COLO668 (cell line): ENCODE measurements at regions not wholly inside any gene's neighbourhood (a gene's known extent, or its start where the extent isn't known, plus 50 kb on each side); places are given as distances from the start of the nearest gene placed in this dataset.
A peak's percentile ranks its signal among the peaks of the same experiment; 100 is the strongest.

Experiments used
- DNase-seq: peaks from one replicate; lab custom pipeline; 2025; ENCODE audit not compliant: unreplicated experiment; lab: John Stamatoyannopoulos, UW

DNA sequence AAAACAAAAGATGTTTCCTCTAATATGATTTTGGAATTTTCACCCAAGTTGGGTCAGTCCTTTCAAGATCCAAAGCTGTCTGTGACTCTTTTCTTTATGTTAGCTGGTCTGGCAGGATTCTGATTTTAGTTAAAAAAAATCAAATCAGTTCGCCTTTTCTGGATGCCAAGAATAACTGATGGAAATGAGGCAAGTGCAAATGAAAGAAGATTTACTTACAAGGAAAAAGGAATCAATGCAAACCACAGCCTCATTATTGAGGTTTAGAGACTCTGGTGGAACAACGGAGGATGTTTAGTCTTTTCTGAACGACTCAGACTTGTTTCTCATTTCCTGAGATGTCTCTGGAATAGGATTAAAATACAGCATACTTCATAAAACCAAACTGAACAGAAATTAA, 117.0 kb upstream of the DYRK2 start:
- no peak for DNase-seq

DNA sequence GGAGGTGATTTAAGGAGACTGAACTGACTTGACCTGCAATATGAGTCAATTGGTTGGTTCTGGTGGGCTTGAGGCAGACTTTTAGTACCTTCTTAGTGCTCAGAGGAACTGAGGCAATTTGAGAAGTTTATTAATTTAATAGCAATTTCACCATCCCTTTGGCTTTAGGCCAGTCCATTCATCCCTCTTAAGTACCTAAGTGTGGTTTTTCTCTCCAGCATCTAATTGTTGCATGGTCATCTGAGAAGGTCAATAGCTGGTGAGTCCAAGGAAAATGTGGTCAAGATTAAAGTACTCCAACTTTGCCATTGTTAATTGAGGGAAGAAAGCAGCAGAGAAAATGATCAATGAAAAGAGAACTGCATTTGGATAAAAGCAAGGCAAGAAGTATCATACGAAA, 115.4 kb upstream of the DYRK2 start:
- no peak for DNase-seq

DNA sequence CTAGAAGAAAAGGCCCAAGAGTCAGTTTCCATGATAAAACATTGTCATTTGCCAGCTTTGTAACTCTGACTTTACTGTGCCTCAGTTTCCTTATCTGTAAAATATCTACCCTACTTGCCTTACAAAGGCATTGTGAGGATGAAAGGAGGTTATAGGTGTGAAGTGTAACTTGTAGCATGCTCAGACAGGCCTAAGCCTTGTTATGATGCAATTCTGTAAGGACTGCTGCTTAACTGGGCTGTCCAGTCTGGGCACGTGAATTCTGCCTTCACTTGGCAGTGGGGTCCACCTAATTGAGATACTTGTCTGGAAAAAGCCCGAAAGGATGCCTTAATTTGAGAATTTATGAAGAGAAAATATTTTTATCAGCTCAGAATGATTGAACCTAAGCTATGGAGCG, 114.5 kb upstream of the DYRK2 start:
- no peak for DNase-seq

DNA sequence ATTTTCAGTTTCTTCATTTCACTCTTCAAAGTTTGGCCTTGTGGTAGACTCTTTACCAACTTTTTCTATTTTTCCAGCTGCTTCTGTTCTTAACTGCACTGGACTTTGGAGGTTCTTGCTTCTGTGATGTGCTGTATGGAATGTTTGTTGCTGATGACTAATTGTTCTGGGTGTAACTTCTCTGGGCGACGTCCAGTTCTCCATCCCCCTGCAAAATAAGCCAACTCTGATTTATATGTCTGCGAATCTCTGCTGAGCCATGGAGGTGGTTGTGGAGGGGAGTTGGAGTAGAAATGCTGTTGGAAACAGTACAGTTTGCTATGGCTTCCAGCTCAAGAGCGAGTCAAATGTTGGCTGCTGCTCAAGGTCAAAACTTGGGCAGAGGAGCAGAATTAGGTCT, 113.9 kb upstream of the DYRK2 start:
- no peak for DNase-seq

DNA sequence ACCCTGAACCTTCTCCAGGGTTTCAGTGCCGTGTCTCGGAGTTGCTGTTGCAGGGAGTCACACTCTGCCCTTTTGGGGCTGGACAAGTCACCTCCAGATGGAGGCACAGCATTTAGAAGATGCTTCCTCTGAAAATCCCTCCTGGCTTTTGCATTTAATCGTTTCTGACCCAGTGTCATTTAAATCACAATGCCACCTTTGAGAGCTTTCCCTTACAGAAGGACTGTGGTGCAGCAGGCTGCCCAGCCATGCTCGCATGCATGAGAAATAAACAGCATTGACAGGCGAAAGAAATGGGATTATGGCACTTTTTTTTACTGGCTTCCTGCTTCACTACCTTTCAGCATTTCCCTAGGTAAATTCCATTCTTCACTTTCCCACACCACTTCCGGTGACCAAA, 113.4 kb upstream of the DYRK2 start:
- no peak for DNase-seq

DNA sequence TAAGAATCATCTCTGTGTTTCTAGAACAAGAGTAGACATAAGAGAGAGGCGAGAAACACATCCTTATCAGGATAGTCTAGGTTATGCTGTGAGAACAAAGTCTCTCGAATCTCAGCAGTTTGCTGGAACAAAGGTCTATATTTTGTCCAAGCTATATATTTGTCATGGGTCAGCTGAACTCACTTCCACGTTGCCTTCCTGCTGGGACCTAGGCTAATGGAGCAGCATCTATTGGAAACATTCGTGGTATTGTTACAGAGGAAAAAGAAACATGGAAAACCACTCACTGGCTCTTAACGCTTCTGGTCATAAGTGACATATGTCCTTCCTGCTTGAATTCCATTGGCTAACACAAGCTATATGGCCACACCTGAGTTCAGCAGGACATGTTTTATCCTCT, 112.6 kb upstream of the DYRK2 start:
- DNase-seq: no peak

DNA sequence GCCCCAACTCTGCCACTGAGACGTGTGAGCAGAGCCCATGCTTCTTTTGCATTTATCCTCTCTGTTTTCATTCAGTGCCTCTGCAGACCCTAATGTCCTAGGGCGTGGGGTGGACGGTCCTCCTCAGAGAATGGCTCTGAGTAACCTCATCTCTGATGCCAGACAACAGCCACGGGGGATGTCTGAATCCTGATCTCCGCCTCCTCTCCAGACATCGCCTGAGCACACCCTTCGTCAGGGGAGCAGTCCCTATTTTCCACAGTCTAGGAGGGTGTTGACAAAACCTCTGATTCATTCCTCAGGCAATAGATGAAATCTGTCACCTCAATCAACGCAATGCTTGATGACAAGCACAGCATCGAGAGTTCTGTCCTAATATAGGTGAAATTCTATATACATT, 109.2 kb upstream of the DYRK2 start:
- DNase-seq: no peak

DNA sequence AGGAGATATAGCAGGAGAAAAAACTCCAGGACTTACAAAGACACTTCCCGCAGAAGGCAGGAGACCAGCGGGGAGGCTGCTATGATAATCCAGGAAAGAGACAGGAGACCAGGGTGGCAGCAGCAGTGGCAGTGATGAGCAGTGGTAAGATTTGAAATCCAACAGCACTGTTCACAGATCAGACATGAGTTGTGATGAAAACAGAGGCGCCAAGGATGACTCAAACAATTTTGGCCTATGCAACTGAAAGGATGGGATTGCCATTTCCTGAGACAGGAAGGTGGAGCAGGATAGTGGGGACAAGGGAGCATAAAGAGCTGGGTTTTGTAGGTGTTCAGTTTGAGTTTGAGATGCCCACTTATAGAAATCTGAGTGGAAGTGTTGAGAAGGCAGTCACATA, 108.6 kb upstream of the DYRK2 start:
- DNase-seq: no peak

DNA sequence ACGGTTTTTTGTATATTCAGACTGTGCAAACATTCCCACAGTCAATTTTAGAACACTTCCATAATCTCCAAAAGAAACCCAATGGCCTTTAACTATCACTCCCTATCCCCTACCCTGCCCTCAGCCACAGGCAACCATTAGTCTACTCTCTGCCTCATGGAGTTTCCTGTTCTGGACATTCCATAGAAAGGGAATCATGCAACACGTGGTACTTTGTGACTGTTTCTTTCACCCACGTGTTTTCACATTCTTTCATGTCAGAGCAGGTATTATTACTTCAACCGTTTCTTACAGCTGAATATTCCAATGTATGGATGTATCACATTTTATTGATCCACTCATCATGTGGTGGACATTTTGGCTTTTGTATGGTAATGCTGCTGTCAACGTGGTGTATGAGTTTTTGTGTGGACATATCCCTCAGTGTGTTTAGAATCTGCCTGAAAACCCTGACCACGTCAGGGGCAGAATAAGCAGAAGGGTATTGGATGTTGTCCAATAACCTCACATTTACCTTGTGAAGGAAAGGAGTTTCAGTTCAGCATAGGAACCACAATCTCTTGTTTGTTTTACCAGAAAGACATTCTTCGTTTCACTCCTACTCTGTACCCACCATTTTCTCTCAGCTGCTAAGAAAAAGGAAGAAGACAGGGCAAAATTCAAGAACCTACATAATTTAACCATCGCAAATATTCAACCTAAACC, 107.5 kb upstream of the DYRK2 start:
- DNase-seq: no peak

DNA sequence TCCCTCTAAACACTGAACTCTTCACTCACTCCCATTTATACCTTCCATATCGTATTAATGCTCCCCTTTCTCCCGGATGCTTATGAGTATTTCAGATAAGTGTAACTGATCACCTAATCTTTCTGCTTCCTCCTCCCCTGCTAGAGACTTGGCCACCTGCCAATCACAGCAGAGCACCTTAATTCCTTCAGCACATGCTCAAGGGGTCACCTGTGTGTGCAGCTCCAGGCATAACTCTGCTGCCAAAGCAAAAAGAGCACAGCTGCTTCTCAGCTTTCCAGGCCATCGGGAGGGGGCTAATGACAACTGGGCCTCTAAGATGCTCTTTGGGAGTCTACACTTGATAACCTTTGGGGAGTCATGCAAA, 106.9 kb upstream of the DYRK2 start:
- DNase-seq: peak; percentile 57

DNA sequence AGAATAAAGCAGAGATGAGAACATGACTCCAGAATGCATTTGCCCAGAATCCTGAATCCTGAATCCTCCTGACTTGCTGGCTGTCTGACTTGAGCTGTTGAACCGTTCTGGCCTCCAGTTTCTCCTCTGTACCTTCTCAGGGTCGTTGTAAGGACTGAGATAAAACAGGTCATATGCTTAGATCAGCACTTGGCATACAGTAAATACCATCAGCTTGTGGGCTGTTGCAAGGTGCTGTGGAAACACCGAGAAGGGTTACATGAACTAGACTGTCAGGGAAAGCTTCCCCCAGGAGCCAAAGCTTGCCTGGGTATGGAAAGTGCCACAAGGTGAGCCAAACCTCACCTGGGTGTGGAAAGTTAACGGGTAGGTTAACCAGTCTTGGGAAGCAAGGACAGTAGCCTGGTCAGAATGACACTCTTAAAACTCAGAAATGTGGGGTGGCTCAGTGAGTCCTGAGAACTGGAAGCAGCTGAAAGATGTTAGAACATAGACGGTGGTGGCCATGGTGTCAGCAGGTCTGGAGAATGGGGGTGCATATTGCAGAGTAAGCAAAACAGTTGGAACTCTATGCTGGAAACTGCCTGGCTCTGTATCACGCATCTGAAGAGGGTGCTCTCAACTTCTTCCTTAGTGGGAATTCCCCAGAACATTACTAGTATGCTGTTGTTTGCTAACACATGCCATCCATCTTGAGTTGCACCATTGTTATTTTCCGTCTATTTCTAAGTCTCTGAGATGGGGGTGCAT, 105.3 kb upstream of the DYRK2 start:
- no peak for DNase-seq

DNA sequence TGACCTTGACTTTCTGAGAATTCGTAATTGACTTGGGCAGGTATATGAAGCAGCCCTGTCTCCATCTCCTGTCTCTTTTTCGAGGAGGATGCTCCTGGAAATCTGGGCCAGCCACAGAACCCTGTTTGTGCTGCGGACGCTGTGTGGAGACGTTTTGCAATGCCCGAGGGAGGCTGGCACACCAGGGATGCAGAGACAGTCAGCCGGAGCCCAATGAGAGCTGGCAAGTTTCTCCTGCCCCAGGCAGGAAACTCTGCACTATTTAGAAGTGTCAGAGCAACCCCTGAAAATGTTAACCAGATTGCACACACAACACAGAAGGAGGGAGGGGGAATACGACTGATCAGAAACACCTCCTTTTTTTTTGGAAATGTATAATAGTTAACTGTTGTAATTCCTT, 103.2 kb upstream of the DYRK2 start:
- no peak for DNase-seq

DNA sequence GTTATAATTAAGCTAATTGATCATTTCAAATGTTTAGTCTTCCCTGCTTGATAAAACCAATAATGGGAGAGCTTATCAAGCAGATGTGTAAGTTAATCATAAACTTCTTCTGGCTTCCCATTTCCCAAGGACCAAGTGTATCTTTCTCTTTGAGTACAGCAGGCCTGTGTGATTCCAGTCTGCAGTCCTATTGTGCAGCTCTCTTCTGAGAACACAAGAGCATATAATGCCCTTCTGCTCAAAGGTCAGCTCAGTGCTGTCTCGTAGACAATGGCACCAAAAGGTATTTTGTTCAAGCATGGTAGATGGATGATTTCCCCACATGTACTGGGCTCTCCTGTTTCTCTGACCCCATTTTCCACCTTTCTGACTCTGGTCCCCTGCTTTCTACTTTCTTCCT, 101.8 kb upstream of the DYRK2 start:
- DNase-seq: no peak

DNA sequence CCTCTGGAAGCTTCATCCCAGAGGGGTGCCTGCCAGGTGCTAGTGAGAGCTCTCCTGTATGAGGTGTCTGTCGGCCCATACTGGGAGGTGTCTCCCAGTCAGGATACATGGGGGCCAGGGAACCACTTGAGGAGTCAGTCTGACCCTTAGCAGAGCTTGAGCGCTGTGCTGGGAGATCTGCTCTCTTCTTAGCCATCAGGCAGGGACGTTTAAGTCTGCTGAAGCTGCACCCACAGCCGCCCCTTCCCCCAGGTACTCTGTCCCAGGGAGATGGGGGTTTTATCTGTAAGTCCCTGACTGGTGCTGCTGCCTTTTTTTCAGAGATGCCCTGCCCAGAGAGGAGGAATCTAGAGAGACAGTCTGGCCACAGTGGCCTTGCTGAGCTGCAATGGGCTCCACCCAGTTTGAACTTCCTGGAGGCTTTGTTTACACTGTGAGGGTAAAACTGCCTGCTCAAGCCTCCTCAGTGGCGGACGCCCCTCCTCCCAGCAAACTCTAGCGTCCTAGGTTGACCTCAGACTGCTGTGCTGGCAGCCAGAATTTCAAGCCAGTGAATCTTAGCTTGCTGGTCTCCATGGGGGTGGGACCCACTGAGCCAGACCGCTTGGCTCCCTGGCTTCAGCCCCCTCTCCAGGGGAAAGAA, 93.3 kb upstream of the DYRK2 start:
- DNase-seq: peak; percentile 64

DNA sequence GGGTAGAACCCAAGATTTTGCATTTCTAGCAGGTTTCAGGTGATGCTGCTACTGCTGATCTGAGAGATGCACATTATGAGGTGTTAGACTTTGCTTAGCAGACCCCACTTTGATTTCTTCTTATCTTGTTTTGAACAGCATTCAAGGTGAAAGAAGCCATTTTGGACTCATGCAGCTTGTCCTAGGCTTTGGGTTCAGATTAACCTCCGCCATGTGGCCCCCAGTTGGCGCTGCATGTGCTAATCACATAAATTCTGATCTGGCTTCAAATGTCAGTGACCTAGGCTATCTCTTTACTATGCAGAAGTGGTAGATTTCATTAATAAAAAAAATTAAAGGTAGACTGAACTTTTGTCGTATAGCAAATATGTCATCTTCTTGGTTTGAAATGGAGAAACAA, 89.8 kb upstream of the DYRK2 start:
- no peak for DNase-seq

DNA sequence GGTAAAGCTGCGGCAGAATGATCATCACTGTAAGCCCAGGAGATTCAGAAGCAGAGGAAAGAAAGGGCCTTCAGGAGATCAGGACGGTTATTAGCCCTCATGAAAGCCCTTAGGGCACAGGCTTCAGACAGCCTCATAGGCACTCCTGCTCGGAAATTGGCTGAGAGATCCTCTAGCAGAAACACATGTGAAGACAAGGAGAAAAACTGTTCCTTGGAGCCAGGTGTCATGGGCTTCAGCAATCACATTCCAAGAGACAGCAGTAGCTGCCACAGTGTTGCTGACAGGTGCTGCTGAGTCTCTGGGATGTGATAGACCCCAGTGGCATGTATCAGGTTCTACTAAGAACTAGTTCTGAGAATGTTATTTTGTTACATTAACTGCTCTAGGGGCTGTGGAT, 88.8 kb upstream of the DYRK2 start:
- no peak for DNase-seq

DNA sequence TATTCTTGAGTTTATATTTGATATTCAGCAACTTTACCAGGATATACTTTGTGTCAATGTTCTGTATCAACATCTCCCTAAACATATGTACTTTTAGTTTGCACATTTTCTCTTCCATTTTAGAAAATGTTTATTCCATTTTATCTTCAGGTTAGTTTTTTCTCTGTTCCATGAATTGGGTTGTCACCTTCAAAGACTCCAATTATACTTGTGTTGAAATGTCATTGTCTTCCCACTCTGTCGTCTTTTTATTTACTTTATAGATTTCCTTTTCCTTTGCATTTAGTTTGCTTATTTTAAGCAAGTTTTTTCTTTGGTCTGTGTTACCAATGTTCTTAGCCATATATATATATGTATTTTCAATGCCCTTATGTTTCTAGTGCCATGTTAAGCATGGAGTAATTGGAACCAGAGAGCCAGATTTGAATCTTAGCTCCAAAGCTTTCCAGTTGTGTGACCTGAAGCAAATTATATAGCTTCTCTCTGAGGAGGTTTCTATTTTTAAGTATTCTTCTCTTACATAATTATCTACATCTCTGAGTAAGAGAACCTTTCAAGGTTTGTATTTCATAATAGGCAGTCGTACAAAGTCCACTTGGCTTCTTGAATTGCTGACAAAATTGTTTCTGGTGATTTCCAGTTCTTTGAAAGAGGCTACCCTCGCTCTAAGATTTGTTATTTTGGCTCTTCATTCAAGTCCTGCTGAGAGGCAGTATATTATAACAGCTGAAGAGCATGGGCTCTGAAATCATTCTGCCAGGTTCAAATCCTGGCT, 85.8 kb upstream of the DYRK2 start:
- no peak for DNase-seq

DNA sequence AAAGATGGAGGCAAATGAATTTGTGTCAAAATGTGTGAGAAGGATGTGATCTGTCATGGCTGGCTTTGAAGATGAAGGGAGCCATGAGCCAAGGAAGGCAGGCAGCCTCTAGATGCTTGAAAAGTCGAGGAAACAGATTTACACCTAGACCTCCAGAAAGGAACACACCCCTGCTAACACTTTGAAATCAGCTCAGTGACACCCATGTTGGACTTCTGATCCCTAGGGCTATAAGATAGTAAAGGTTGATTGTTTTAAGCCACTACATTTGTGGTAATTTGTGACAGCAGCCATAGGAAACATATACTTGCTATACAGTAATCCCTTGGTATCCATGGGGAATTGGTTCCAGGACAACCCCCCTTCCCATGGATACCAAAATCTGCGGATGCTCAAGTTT, 80.5 kb upstream of the DYRK2 start:
- DNase-seq: no peak

DNA sequence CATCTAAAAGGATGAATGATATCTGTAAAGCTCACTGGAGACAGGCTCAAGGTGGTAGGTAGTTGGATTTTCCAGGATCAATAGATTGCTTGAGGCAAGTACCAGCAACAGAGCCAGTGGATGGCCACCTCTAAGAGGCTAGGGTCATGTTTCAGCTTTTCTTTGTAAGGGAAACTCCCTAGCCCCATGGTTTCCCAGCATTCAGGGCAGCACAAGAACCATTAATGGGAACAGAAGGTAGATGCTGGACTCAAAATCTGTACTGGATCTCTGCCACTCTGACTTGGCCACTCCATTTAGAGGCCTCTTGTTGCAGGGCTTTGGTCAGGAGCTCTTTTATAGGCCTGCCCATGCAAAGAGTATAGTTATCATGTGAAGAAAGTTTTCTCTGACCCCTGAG, 76.1 kb upstream of the DYRK2 start:
- DNase-seq: peak; percentile 32

DNA sequence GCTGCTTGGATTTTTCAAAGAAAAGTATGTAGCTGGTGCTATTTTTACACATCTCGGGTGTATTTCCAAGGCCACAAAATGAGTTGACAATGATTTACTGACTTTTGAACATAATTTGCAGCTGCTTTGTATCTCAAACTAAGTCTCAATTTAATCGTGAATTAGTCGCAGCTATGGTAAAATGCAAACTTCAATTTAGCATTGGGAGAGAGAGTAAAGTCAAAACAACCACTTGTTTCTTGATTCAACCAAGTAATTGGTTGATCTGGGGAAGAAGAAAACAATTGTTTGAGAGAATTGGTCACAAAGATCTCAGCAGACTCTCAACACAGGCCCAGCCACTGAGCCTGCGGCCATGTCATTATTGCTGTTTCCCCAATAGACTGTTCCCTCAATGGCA, 75.0 kb upstream of the DYRK2 start:
- no peak for DNase-seq

DNA sequence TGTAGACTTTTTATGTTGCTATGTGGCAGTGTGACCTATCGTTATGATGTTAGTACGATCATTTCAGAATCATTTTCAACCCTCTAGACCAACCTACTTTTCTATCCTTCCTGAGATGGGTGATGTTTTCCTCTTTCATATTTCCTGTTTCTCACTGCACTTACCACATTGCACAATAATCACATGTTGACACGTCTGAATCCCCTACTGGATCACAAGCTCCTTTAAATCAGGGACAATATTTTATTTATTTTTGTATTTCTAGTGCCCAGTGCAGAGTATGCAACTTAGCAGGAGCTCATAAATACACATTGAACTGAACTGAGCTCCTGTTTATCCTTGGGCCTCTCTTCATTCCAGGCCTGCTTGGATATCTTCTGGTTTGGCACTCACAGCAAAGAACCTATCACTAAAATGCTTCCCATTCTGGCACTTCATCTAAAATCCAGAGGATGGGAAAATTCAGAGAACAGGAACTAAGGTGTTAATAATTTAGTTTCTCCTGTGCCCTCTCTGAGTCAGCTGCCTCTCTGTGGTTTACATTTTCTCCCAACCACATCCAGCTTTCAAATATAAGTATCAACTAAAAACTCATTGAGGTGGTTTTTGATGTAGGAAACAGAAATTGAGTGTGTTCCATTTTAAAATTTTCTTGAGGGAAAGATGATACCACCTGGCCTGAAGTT, 69.4 kb upstream of the DYRK2 start:
- DNase-seq: no peak
